T-cell (primary cell): ENCODE measurements at regions not wholly inside any gene's neighbourhood (a gene's known extent, or its start where the extent isn't known, plus 50 kb on each side); places are given as distances from the start of the nearest gene placed in this dataset.

Source experiments
- ATAC-seq, 4 experiments: fragments of 200-7000 bp in 3 of 4; fragments of 150-1000 bp in 1 of 4; cut with Tn5 transposase; replicated peaks in 1 of 4; 1 replicate in 3 of 4; 2 replicates in 1 of 4; pipeline ENCODE4 v1.10.0; 2021; ENCODE audit warnings: moderate library complexity in 3 of 4, mild to moderate bottlenecking in 2 of 4, moderate number of reproducible peaks in 1 of 4
- CTCF ChIA-PET, 2 donors: fragments of 300-600 bp; sonication (Branson Sonifier 250); formaldehyde crosslinking; loops; one replicate each; lab custom pipeline; 2022; ENCODE audit warnings: antibody characterized with exemption in 2 of 2; lab: Charles Lee
- POLR2A ChIA-PET, 2 donors: fragments of 300-600 bp; sonication (Branson Sonifier 250); formaldehyde crosslinking; loops; one replicate each; lab custom pipeline; 2022; ENCODE audit warnings: antibody characterized with exemption in 2 of 2; lab: Charles Lee
- DNase-seq, 35 experiments: peaks; one replicate each; pipeline versions ENCODE4 v3.0.0 to v3.0.0-alpha.2; 2013 to 2023
- H3K27ac ChIP-seq: one replicate; pipeline ENCODE4 v1.5.1; 2013; ENCODE audit warnings: low read length
- H3K27me3 ChIP-seq, 2 experiments: replicated peaks in 1 of 2; 1 replicate in 1 of 2; 2 replicates in 1 of 2; pipeline versions ENCODE4 v1.6.1 to v1.7.0; 2013; ENCODE audit warnings: low read length in 1 of 2, mixed read lengths in 1 of 2; ENCODE audit not compliant: control insufficient read depth in 2 of 2, insufficient read depth in 2 of 2; ENCODE audit errors: extremely low read depth in 1 of 2
- H3K36me3 ChIP-seq, 2 donors: 1 replicate in 1 of 2; 2 replicates in 1 of 2; pipeline versions ENCODE4 v1.6.1 to v1.7.0; 2013; ENCODE audit warnings: low read length in 1 of 2; ENCODE audit not compliant: control insufficient read depth in 2 of 2, insufficient read depth in 1 of 2; ENCODE audit errors: extremely low read depth in 1 of 2
- H3K4me1 ChIP-seq, 2 experiments: 1 replicate in 1 of 2; 2 replicates in 1 of 2; pipeline versions ENCODE4 v1.6.1 to v1.7.0; 2013; ENCODE audit warnings: low read length in 2 of 2, mixed read lengths in 1 of 2; ENCODE audit not compliant: insufficient read depth in 2 of 2, control insufficient read depth in 1 of 2; ENCODE audit errors: extremely low read depth in 1 of 2
- H3K4me3 ChIP-seq, 2 donors: 1 replicate in 1 of 2; 2 replicates in 1 of 2; pipeline versions ENCODE4 v1.5.1 to v1.7.0; 2013; ENCODE audit warnings: mild to moderate bottlenecking in 2 of 2, low read length in 1 of 2, moderate library complexity in 1 of 2; ENCODE audit not compliant: control insufficient read depth in 1 of 2; ENCODE audit errors: extremely low read depth in 1 of 2
- H3K9me3 ChIP-seq: 2 replicates; pipeline ENCODE4 v1.7.0; 2013
- H3K27ac Mint-ChIP-seq, 2 donors: one replicate each; pipeline ENCODE4 v1.8.0; 2020 to 2021; ENCODE audit warnings: mild to moderate bottlenecking in 2 of 2, mixed read lengths in 2 of 2
- H3K27me3 Mint-ChIP-seq, 2 donors: one replicate each; pipeline ENCODE4 v1.8.0; 2021 to 2022; ENCODE audit warnings: mixed read lengths in 2 of 2
- H3K36me3 Mint-ChIP-seq: one replicate; pipeline ENCODE4 v1.8.0; 2021; ENCODE audit warnings: mixed read lengths
- H3K4me1 Mint-ChIP-seq, 3 donors: one replicate each; pipeline ENCODE4 v1.8.0; 2020 to 2022; ENCODE audit warnings: mixed read lengths in 3 of 3, mild to moderate bottlenecking in 1 of 3
- H3K4me3 Mint-ChIP-seq, 3 donors: one replicate each; pipeline ENCODE4 v1.8.0; 2020 to 2022; ENCODE audit warnings: mild to moderate bottlenecking in 3 of 3, mixed read lengths in 3 of 3, moderate library complexity in 3 of 3
- H3K9me3 Mint-ChIP-seq, 3 donors: one replicate each; pipeline ENCODE4 v1.8.0; 2020 to 2022; ENCODE audit warnings: mixed read lengths in 3 of 3
- WGBS: methylation state at CpG from one replicate; pipeline ENCODE4 v1.1.5; 2013; ENCODE audit warnings: missing lambda C conversion rate; ENCODE audit not compliant: insufficient coverage; 5-methylcytosine and 5-hydroxymethylcytosine counted together

DNA sequence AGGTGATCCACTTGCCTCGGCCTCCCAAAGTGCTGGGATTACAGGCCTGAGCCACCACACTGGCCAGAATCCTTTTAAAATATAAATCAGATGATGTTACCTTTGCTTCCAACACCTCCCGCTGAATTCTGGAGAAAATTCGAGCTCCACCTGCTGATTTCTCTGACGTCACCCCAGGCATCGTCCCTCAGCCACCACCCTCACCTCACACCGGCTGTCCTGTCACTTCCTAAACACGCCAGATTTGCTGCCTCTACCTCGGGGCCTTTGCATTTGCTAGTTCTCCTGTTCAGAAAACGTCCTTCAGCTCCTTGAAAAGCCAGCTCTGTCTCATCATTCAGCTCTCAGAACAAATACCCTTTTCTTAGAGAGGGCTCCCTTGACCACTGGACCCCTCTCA is 57.9 kb downstream of the FBXO2 start:
- DNase-seq, result no peak
- H3K4me3 ChIP-seq, result no peak overlapping the region
- H3K36me3 ChIP-seq, result no peaks in the 10 kb centered on the region
- ChIA-PET CTCF (no interaction called here), POLR2A (no interaction called here)
- no peak overlapping the region for H3K27ac ChIP-seq
- 39% methylated on average over 9 of the region's 9 CpGs for WGBS
- H3K9me3 ChIP-seq, result no peaks in the 10 kb centered on the region
- no peak for ATAC-seq
- no peaks in the 10 kb centered on the region for H3K4me1 Mint-ChIP-seq
- peaks cover 22 to 31% of the 10 kb centered on the region in 2 donors for H3K27me3 Mint-ChIP-seq
- no peak overlapping the region for H3K4me3 Mint-ChIP-seq
- H3K4me1 ChIP-seq, result no peaks in the 10 kb centered on the region
- H3K27ac Mint-ChIP-seq, result no peak overlapping the region
- peaks cover 0 to 63% of the 10 kb centered on the region in 2 experiments for H3K27me3 ChIP-seq
- H3K9me3 Mint-ChIP-seq, result peaks cover 0 to 2% (median 0%) of the 10 kb centered on the region in 3 donors
- H3K36me3 Mint-ChIP-seq, result no peaks in the 10 kb centered on the region

GRCh38 chr1:11595285-11595684 is 58.9 kb downstream of the FBXO2 start:
- no peak overlapping the region for H3K27ac ChIP-seq
- H3K36me3 Mint-ChIP-seq, result no peaks in the 10 kb centered on the region
- H3K27me3 ChIP-seq, result peaks cover 0 to 59% of the 10 kb centered on the region in 2 experiments
- CTCF ChIA-PET, result no interaction called here
- H3K4me1 ChIP-seq, result no peaks in the 10 kb centered on the region
- no peaks in the 10 kb centered on the region for H3K9me3 ChIP-seq
- POLR2A ChIA-PET, result no interaction called here
- ATAC-seq, result no peak
- WGBS, result 15% methylated on average over 3 of the region's 4 CpGs
- H3K4me3 Mint-ChIP-seq, result no peak overlapping the region
- H3K36me3 ChIP-seq, result no peaks in the 10 kb centered on the region
- no peaks in the 10 kb centered on the region for H3K4me1 Mint-ChIP-seq
- H3K27me3 Mint-ChIP-seq, result peaks cover 23 to 36% of the 10 kb centered on the region in 2 donors
- no peak overlapping the region for H3K27ac Mint-ChIP-seq
- H3K9me3 Mint-ChIP-seq, result peaks cover 0 to 2% (median 0%) of the 10 kb centered on the region in 3 donors
- H3K4me3 ChIP-seq, result no peak overlapping the region
- DNase-seq, result no peak

DNA sequence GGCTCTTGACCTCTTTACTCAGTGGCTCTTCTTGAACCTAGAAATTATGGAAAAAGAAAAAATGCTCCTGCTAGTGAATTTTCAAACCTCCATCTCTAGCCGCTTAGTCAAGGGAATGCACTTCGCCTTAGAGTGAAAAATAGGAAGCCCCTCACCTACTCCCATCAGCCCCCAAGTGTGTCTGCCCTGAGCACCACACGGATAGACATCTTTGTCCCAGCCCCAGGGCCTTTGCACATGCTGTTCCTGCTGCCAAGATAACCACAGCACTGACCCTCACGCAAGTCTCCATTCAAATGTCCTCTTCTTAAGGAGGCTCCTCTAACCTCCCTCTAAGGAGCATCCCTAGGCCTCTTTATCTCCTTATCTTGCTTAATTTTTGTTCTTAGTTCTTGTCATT is 59.6 kb downstream of the FBXO2 start:
- Histone ChIP-seq H3K36me3 (no peaks in the 10 kb centered on the region), H3K9me3 (no peaks in the 10 kb centered on the region), H3K4me1 (no peaks in the 10 kb centered on the region), H3K4me3 (no peak overlapping the region), H3K27me3 (peaks cover 0 to 66% of the 10 kb centered on the region in 2 experiments), H3K27ac (no peak overlapping the region)
- peaks cover 27 to 37% of the 10 kb centered on the region in 2 donors for H3K27me3 Mint-ChIP-seq
- DNase-seq (no peak), ATAC-seq (no peak)
- ChIA-PET POLR2A (no interaction called here), CTCF (no interaction called here)
- no peaks in the 10 kb centered on the region for H3K36me3 Mint-ChIP-seq
- H3K4me3 Mint-ChIP-seq, result no peak overlapping the region
- H3K9me3 Mint-ChIP-seq, result peaks cover 0 to 2% (median 0%) of the 10 kb centered on the region in 3 donors
- peak overlapping the region in 1 of 2 donors; percentile 33 for H3K27ac Mint-ChIP-seq
- 63% methylated on average over 1 of the region's 4 CpGs for WGBS
- no peaks in the 10 kb centered on the region for H3K4me1 Mint-ChIP-seq

- Histone ChIP-seq H3K4me3 (no peak overlapping the region), H3K36me3 (no peaks in the 10 kb centered on the region), H3K27ac (no peak overlapping the region), H3K9me3 (no peaks in the 10 kb centered on the region), H3K4me1 (no peaks in the 10 kb centered on the region), H3K27me3 (peaks cover 0 to 66% of the 10 kb centered on the region in 2 experiments)
- no peak overlapping the region for H3K27ac Mint-ChIP-seq
- H3K27me3 Mint-ChIP-seq, result peaks cover 27 to 37% of the 10 kb centered on the region in 2 donors
- ChIA-PET CTCF (no interaction called here), POLR2A (no interaction called here)
- H3K36me3 Mint-ChIP-seq, result no peaks in the 10 kb centered on the region
- no peak overlapping the region for H3K4me3 Mint-ChIP-seq
- H3K4me1 Mint-ChIP-seq, result no peaks in the 10 kb centered on the region
- 6% methylated on average over 8 of the region's 12 CpGs for WGBS
- ATAC-seq (no peak), DNase-seq (no peak)
- H3K9me3 Mint-ChIP-seq, result peaks cover 0 to 2% (median 0%) of the 10 kb centered on the region in 3 donors
Measured at GRCh38 chr1:11594222-11594621, 60.0 kb downstream of the FBXO2 start.

DNA sequence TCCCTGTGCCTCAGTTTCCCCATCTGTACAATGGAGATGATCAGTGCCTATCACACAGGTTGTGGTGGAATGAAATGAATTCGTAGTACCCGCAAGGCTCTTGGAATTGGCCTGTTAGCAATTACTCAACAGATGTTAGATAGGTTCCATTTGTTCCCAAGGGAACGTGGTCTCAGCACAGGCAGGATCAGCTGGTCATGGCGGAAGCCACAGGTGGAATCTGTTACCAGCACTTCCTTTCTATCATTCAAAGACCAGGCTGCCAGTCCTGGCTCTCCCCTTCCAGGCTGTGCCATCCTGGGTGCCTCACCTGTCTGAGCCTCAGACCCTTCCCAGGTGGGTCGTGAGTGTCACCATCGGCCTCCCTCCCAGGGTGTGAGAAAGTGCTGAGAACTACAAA is 61.5 kb downstream of the FBXO2 start:
- peaks cover 29 to 36% of the 10 kb centered on the region in 2 donors for H3K27me3 Mint-ChIP-seq
- ChIA-PET CTCF (no interaction called here), POLR2A (no interaction called here)
- no peak overlapping the region for H3K27ac Mint-ChIP-seq
- H3K4me1 Mint-ChIP-seq, result no peaks in the 10 kb centered on the region
- Histone ChIP-seq H3K36me3 (no peaks in the 10 kb centered on the region), H3K27ac (no peak overlapping the region), H3K27me3 (peaks cover 0 to 55% of the 10 kb centered on the region in 2 experiments), H3K4me3 (no peak overlapping the region), H3K4me1 (no peaks in the 10 kb centered on the region), H3K9me3 (no peaks in the 10 kb centered on the region)
- DNase-seq (no peak), ATAC-seq (no peak)
- 89% methylated on average over 4 of the region's 6 CpGs for WGBS
- H3K36me3 Mint-ChIP-seq, result no peaks in the 10 kb centered on the region
- peaks cover 0 to 2% (median 0%) of the 10 kb centered on the region in 3 donors for H3K9me3 Mint-ChIP-seq
- no peak overlapping the region for H3K4me3 Mint-ChIP-seq

DNA sequence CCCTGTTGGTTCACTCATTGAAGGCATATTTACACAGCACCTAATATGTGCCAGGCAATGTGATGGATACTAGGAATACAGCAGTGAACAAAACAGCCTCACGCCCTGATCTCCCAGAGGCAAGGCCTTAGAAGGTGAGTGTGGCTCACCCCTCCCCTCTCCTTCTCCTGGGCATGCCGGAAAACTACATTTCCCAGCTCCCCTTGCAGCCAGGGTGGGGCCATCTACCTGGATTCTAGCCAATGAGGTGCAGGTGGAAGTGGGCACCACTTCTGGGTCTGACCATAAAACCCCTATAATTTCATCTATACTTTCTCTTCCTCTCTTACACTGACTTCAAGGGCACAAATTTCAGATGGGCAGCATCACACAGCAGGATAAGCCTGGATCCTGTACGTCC is 63.8 kb downstream of the FBXO2 start:
- H3K4me1 ChIP-seq, result no peaks in the 10 kb centered on the region
- Mint-ChIP-seq H3K27me3 (peaks cover 19 to 31% of the 10 kb centered on the region in 2 donors), H3K4me3 (no peak overlapping the region), H3K9me3 (peaks cover 0 to 2% (median 0%) of the 10 kb centered on the region in 3 donors), H3K27ac (no peak overlapping the region), H3K4me1 (no peaks in the 10 kb centered on the region), H3K36me3 (no peaks in the 10 kb centered on the region)
- ChIA-PET CTCF (interaction anchor here in 1 of 2 donors (0.6 kb wide), 1 partner anchor 54 kb away, joined by 4 read pairs; no protein-coding TSS in a partner anchor), POLR2A (no interaction called here)
- WGBS, result no CpG with 5 or more reads among the region's 3 CpGs
- H3K27me3 ChIP-seq, result peaks cover 3 to 53% of the 10 kb centered on the region in 2 experiments
- ATAC-seq, result no peak
- no peaks in the 10 kb centered on the region for H3K9me3 ChIP-seq
- H3K36me3 ChIP-seq, result no peaks in the 10 kb centered on the region
- DNase-seq, result no peak
- no peak overlapping the region for H3K4me3 ChIP-seq
- H3K27ac ChIP-seq, result no peak overlapping the region
